ENCODE measurements at regions not wholly inside any gene's neighbourhood (a gene's known extent, or its start where the extent isn't known, plus 50 kb on each side); places are given as distances from the start of the nearest gene placed in this dataset.

- Histone ChIP-seq H3K27ac (ENCODE audit: low read depth, low read length) (no peak overlapping the region), H3K36me3 (ENCODE audit: insufficient read depth, low read length) (no peaks in the 10 kb centered on the region), H3K4me3 (ENCODE audit: low read length) (no peak overlapping the region), H3K9ac (ENCODE audit: low read depth, low read length) (no peak overlapping the region), H3K4me1 (ENCODE audit: insufficient read depth, low read length) (no peaks in the 10 kb centered on the region), H3K27me3 (ENCODE audit: insufficient read depth, low read length) (no peaks in the 10 kb centered on the region), H3K9me3 (ENCODE audit: insufficient read depth, low read depth, low read length) (0 out of 2 replicates have a peak, but pooled peaks cover 3% of the 10 kb centered on the region)
- 90% methylated on average over 1 of the region's 1 CpG for WGBS
Observed at GRCh38 chr6:78101387-78101786, 448.5 kb downstream of the MEI4 start.

GRCh38 chr6:78110641-78111040 lies 457.8 kb downstream of the MEI4 start:
- no peaks in the 10 kb centered on the region for H3K9me3 ChIP-seq (ENCODE audit: insufficient read depth, low read depth, low read length)
- H3K4me3 ChIP-seq (ENCODE audit: low read length): no peak overlapping the region
- no peaks in the 10 kb centered on the region for H3K36me3 ChIP-seq (ENCODE audit: insufficient read depth, low read length)
- no peak overlapping the region for H3K27ac ChIP-seq (ENCODE audit: low read depth, low read length)
- H3K9ac ChIP-seq (ENCODE audit: low read depth, low read length): no peak overlapping the region
- H3K27me3 ChIP-seq (ENCODE audit: insufficient read depth, low read length): no peaks in the 10 kb centered on the region
- H3K4me1 ChIP-seq (ENCODE audit: insufficient read depth, low read length): no peaks in the 10 kb centered on the region

GRCh38 chr6:78117966-78118365 lies 465.1 kb downstream of the MEI4 start:
- H3K36me3 ChIP-seq (ENCODE audit: insufficient read depth, low read length): no peaks in the 10 kb centered on the region
- no peak overlapping the region for H3K27ac ChIP-seq (ENCODE audit: low read depth, low read length)
- 97% methylated on average over 1 of the region's 1 CpG for WGBS
- no peak overlapping the region for H3K4me3 ChIP-seq (ENCODE audit: low read length)
- no peak overlapping the region for H3K9ac ChIP-seq (ENCODE audit: low read depth, low read length)
- H3K9me3 ChIP-seq (ENCODE audit: insufficient read depth, low read depth, low read length): no peaks in the 10 kb centered on the region
- H3K27me3 ChIP-seq (ENCODE audit: insufficient read depth, low read length): no peaks in the 10 kb centered on the region
- H3K4me1 ChIP-seq (ENCODE audit: insufficient read depth, low read length): no peaks in the 10 kb centered on the region

- H3K36me3 ChIP-seq (ENCODE audit: insufficient read depth, low read length): no peaks in the 10 kb centered on the region
- H3K4me1 ChIP-seq (ENCODE audit: insufficient read depth, low read length): no peaks in the 10 kb centered on the region
- no peak overlapping the region for H3K9ac ChIP-seq (ENCODE audit: low read depth, low read length)
- H3K27ac ChIP-seq (ENCODE audit: low read depth, low read length): no peak overlapping the region
- 96% methylated on average over 1 of the region's 1 CpG for WGBS
- H3K27me3 ChIP-seq (ENCODE audit: insufficient read depth, low read length): no peaks in the 10 kb centered on the region
- H3K4me3 ChIP-seq (ENCODE audit: low read length): no peak overlapping the region
- H3K9me3 ChIP-seq (ENCODE audit: insufficient read depth, low read depth, low read length): 0 out of 2 replicates have a peak, but pooled peaks cover under 1% of the 10 kb centered on the region
Observed at GRCh38 chr6:78131521-78131920, 478.7 kb downstream of the MEI4 start.

- Histone ChIP-seq H3K9ac (ENCODE audit: low read depth, low read length) (no peak overlapping the region), H3K4me3 (ENCODE audit: low read length) (no peak overlapping the region), H3K27me3 (ENCODE audit: insufficient read depth, low read length) (no peaks in the 10 kb centered on the region), H3K27ac (ENCODE audit: low read depth, low read length) (no peak overlapping the region), H3K9me3 (ENCODE audit: insufficient read depth, low read depth, low read length) (peaks cover 6% of the 10 kb centered on the region; the same call in 1 of the 2 replicates), H3K36me3 (ENCODE audit: insufficient read depth, low read length) (no peaks in the 10 kb centered on the region), H3K4me1 (ENCODE audit: insufficient read depth, low read length) (no peaks in the 10 kb centered on the region)
- 86% methylated on average over 8 of the region's 8 CpGs for WGBS
Observed at GRCh38 chr6:78132671-78133410, 480.0 kb downstream of the MEI4 start.

- Histone ChIP-seq H3K9me3 (ENCODE audit: insufficient read depth, low read depth, low read length) (0 out of 2 replicates have a peak, but pooled peaks cover under 1% of the 10 kb centered on the region), H3K9ac (ENCODE audit: low read depth, low read length) (no peak overlapping the region), H3K27me3 (ENCODE audit: insufficient read depth, low read length) (no peaks in the 10 kb centered on the region), H3K36me3 (ENCODE audit: insufficient read depth, low read length) (no peaks in the 10 kb centered on the region), H3K4me3 (ENCODE audit: low read length) (no peak overlapping the region), H3K4me1 (ENCODE audit: insufficient read depth, low read length) (0 out of 2 replicates have a peak, but pooled peaks cover 5% of the 10 kb centered on the region), H3K27ac (ENCODE audit: low read depth, low read length) (no peak overlapping the region)
- 89% methylated on average over 1 of the region's 3 CpGs for WGBS
Observed at GRCh38 chr6:78150425-78150824, 497.6 kb downstream of the MEI4 start.

GRCh38 chr6:78153976-78154375 lies 501.1 kb downstream of the MEI4 start:
- H3K36me3 ChIP-seq (ENCODE audit: insufficient read depth, low read length): no peaks in the 10 kb centered on the region
- no peaks in the 10 kb centered on the region for H3K9me3 ChIP-seq (ENCODE audit: insufficient read depth, low read depth, low read length)
- H3K4me3 ChIP-seq (ENCODE audit: low read length): no peak overlapping the region
- H3K27ac ChIP-seq (ENCODE audit: low read depth, low read length): no peak overlapping the region
- H3K9ac ChIP-seq (ENCODE audit: low read depth, low read length): no peak overlapping the region
- 0 out of 2 replicates have a peak, but pooled peaks cover 5% of the 10 kb centered on the region for H3K4me1 ChIP-seq (ENCODE audit: insufficient read depth, low read length)
- H3K27me3 ChIP-seq (ENCODE audit: insufficient read depth, low read length): no peaks in the 10 kb centered on the region

- no peaks in the 10 kb centered on the region for H3K9me3 ChIP-seq (ENCODE audit: insufficient read depth, low read depth, low read length)
Observed at GRCh38 chr6:78157606-78158005, 504.8 kb downstream of the MEI4 start.

GRCh38 chr6:78188891-78189290 lies 536.1 kb downstream of the MEI4 start:
- H3K4me3 ChIP-seq (ENCODE audit: low read length): no peak overlapping the region
- H3K9ac ChIP-seq (ENCODE audit: low read depth, low read length): no peak overlapping the region
- no peaks in the 10 kb centered on the region for H3K36me3 ChIP-seq (ENCODE audit: insufficient read depth, low read length)
- H3K9me3 ChIP-seq (ENCODE audit: insufficient read depth, low read depth, low read length): 0 out of 2 replicates have a peak, but pooled peaks cover 9% of the 10 kb centered on the region
- H3K27ac ChIP-seq (ENCODE audit: low read depth, low read length): no peak overlapping the region
- WGBS: 94% methylated on average over 2 of the region's 2 CpGs
- no peaks in the 10 kb centered on the region for H3K4me1 ChIP-seq (ENCODE audit: insufficient read depth, low read length)
- H3K27me3 ChIP-seq (ENCODE audit: insufficient read depth, low read length): peaks cover 44% of the 10 kb centered on the region

More at GRCh38 chr6:78157606-78158005, 504.8 kb downstream of the MEI4 start:
- H3K27ac ChIP-seq (ENCODE audit: low read depth, low read length): no peak overlapping the region
- WGBS: 93% methylated on average over 2 of the region's 2 CpGs
- H3K27me3 ChIP-seq (ENCODE audit: insufficient read depth, low read length): no peaks in the 10 kb centered on the region
- no peaks in the 10 kb centered on the region for H3K36me3 ChIP-seq (ENCODE audit: insufficient read depth, low read length)
- H3K9ac ChIP-seq (ENCODE audit: low read depth, low read length): no peak overlapping the region
- no peak overlapping the region for H3K4me3 ChIP-seq (ENCODE audit: low read length)
- no peaks in the 10 kb centered on the region for H3K4me1 ChIP-seq (ENCODE audit: insufficient read depth, low read length)

GRCh38 chr6:78192057-78192456 lies 539.2 kb downstream of the MEI4 start:
- WGBS: 22% methylated on average over 1 of the region's 1 CpG
- Histone ChIP-seq H3K9ac (ENCODE audit: low read depth, low read length) (no peak overlapping the region), H3K36me3 (ENCODE audit: insufficient read depth, low read length) (no peaks in the 10 kb centered on the region), H3K4me3 (ENCODE audit: low read length) (no peak overlapping the region), H3K9me3 (ENCODE audit: insufficient read depth, low read depth, low read length) (0 out of 2 replicates have a peak, but pooled peaks cover 9% of the 10 kb centered on the region), H3K4me1 (ENCODE audit: insufficient read depth, low read length) (no peaks in the 10 kb centered on the region), H3K27ac (ENCODE audit: low read depth, low read length) (no peak overlapping the region), H3K27me3 (ENCODE audit: insufficient read depth, low read length) (peaks cover 72% of the 10 kb centered on the region)

GRCh38 chr6:78199044-78199443 lies 546.2 kb downstream of the MEI4 start:
- Histone ChIP-seq H3K27me3 (ENCODE audit: insufficient read depth, low read length) (peaks cover 27% of the 10 kb centered on the region), H3K36me3 (ENCODE audit: insufficient read depth, low read length) (no peaks in the 10 kb centered on the region), H3K9me3 (ENCODE audit: insufficient read depth, low read depth, low read length) (no peaks in the 10 kb centered on the region), H3K9ac (ENCODE audit: low read depth, low read length) (no peak overlapping the region), H3K27ac (ENCODE audit: low read depth, low read length) (no peak overlapping the region), H3K4me3 (ENCODE audit: low read length) (no peak overlapping the region), H3K4me1 (ENCODE audit: insufficient read depth, low read length) (no peaks in the 10 kb centered on the region)
- 80% methylated on average over 5 of the region's 5 CpGs for WGBS

Measured in HUES64 (cell line).